AG04450 (cell line): ENCODE measurements at regions not wholly inside any gene's neighbourhood (a gene's known extent, or its start where the extent isn't known, plus 50 kb on each side); places are given as distances from the start of the nearest gene placed in this dataset.

ENCODE experiments used
- CTCF ChIA-PET: fragments of 300-600, 350-600 bp; formaldehyde crosslinking; extraction: SDS; loops from one replicate; lab custom pipeline; 2022; ENCODE audit warnings: antibody characterized with exemption, inconsistent platforms; lab: Charles Lee
- POLR2A ChIA-PET: fragments of 350-600 bp; formaldehyde crosslinking; extraction: SDS; loops from one replicate; lab custom pipeline; 2021; ENCODE audit warnings: antibody characterized with exemption, inconsistent platforms; lab: Yijun Ruan, JAX
- DNase-seq: peaks from one replicate; pipeline ENCODE4 v3.0.0-alpha.2; 2011; ENCODE audit warnings: low read depth, low spot score
- H3K27ac ChIP-seq: one replicate; pipeline ENCODE4 v1.5.1; 2012; ENCODE audit warnings: low read depth, low read length, control low read depth
- H3K27me3 ChIP-seq: one replicate; pipeline ENCODE4 v1.6.0; 2012; ENCODE audit warnings: low read length; ENCODE audit not compliant: control insufficient read depth, insufficient read depth
- H3K4me3 ChIP-seq: 2 replicates; pipeline ENCODE4 v1.5.1; 2011; ENCODE audit warnings: mild to moderate bottlenecking, low read depth, low read length, control low read depth
- H3K9me3 ChIP-seq: 2 replicates; pipeline ENCODE4 v1.5.1; 2012; ENCODE audit warnings: low read length; ENCODE audit not compliant: control insufficient read depth, insufficient read depth
- TF ChIP-seq, protein P1 (sequence below): IDR thresholded peaks from 2 replicates; pipeline ENCODE4 v1.5.1; 2011; ENCODE audit warnings: low read depth, low read length, control low read depth, inconsistent platforms

- Histone ChIP-seq H3K4me3 (no peak overlapping the region), H3K27me3 (peaks cover 49% of the 10 kb centered on the region), H3K27ac (no peak overlapping the region), H3K9me3 (no peaks in the 10 kb centered on the region)
- CTCF ChIA-PET = no interaction called here
- no peak for DNase-seq
- TF ChIP-seq, protein P1, sequence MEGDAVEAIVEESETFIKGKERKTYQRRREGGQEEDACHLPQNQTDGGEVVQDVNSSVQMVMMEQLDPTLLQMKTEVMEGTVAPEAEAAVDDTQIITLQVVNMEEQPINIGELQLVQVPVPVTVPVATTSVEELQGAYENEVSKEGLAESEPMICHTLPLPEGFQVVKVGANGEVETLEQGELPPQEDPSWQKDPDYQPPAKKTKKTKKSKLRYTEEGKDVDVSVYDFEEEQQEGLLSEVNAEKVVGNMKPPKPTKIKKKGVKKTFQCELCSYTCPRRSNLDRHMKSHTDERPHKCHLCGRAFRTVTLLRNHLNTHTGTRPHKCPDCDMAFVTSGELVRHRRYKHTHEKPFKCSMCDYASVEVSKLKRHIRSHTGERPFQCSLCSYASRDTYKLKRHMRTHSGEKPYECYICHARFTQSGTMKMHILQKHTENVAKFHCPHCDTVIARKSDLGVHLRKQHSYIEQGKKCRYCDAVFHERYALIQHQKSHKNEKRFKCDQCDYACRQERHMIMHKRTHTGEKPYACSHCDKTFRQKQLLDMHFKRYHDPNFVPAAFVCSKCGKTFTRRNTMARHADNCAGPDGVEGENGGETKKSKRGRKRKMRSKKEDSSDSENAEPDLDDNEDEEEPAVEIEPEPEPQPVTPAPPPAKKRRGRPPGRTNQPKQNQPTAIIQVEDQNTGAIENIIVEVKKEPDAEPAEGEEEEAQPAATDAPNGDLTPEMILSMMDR = no peak
- POLR2A ChIA-PET = no interaction called here
Measured at GRCh38 chr19:5396096-5396939, 55.7 kb upstream of the PTPRS start.

DNA sequence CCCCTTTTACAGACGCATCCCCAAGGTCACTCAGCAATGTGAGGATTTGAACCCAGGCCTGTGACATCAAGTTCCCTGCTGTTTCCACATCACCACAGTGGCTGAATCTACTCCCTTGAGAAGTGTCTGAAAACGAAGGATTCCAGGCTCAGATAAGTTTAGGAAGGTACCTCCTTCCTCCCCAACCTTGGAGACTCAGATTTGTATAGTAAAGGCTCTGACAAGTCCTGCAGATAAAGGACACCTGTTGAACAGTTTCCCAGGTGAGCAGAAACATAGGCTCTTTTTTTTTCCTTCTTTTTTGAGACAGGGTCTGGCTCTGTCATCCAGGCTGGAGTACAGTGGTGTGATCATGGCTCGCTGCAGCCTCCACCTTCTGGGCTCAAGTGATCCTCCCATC, 56.4 kb upstream of the PTPRS start:
- H3K4me3 ChIP-seq = no peak overlapping the region
- H3K27ac ChIP-seq = no peak overlapping the region
- TF ChIP-seq, protein P1 = no peak
- H3K9me3 ChIP-seq = no peaks in the 10 kb centered on the region
- H3K27me3 ChIP-seq = peaks cover 50% of the 10 kb centered on the region
- POLR2A ChIA-PET = no interaction called here
- no peak for DNase-seq
- CTCF ChIA-PET = no interaction called here

- Histone ChIP-seq H3K27me3 (peaks cover 44% of the 10 kb centered on the region), H3K9me3 (no peaks in the 10 kb centered on the region), H3K27ac (no peak overlapping the region), H3K4me3 (no peak overlapping the region)
- CTCF ChIA-PET = no interaction called here
- TF ChIP-seq, protein P1 = no peak
- DNase-seq = no peak
- POLR2A ChIA-PET = no interaction called here
Measured at GRCh38 chr19:5397804-5398692, 57.2 kb upstream of the ZNRF4 start.

DNA sequence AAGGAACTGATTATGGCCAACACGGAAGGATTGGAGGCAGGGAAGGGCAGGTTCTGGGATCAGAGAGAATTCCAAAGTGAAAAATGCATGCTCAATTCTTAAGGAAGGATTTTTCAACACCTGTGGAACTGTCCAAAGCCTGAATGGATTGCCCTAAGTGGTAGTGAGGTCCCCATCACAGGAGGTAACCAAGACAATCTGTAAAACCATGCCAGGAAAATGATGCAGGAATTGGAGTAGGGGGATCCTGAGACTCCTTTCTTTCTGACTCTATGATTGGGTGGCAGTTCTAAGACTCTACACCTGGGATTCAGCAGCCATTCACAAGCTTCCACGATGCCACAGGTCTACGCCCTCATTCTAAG, 56.5 kb upstream of the ZNRF4 start:
- CTCF ChIA-PET = no interaction called here
- Histone ChIP-seq H3K9me3 (no peaks in the 10 kb centered on the region), H3K27me3 (peaks cover 38% of the 10 kb centered on the region), H3K27ac (no peak overlapping the region), H3K4me3 (no peak overlapping the region)
- TF ChIP-seq, protein P1 = no peak
- POLR2A ChIA-PET = no interaction called here
- no peak for DNase-seq
